Natural killer cell (primary cell): ENCODE measurements at regions not wholly inside any gene's neighbourhood (a gene's known extent, or its start where the extent isn't known, plus 50 kb on each side); places are given as distances from the start of the nearest gene placed in this dataset.

Experiments used
- ATAC-seq, 3 donors: fragments of 150-1000 bp in 2 of 3; fragments of 200-7000 bp in 1 of 3; cut with Tn5 transposase; 1 replicate in 1 of 3; 2 replicates in 2 of 3; pipeline ENCODE4 v1.10.0; 2021; ENCODE audit warnings: mild to moderate bottlenecking in 2 of 3, moderate library complexity in 2 of 3
- DNase-seq, 2 donors: peaks; one replicate each; pipeline versions ENCODE4 v3.0.0 to v3.0.0-alpha.2; 2013 to 2021; ENCODE audit warnings: mixed read lengths in 1 of 2
- H3K27ac ChIP-seq: one replicate; pipeline ENCODE4 v1.5.1; 2013; ENCODE audit warnings: mild to moderate bottlenecking, low read length
- H3K27me3 ChIP-seq: one replicate; pipeline ENCODE4 v1.6.1; 2013; ENCODE audit warnings: low read length; ENCODE audit not compliant: control insufficient read depth, insufficient read depth
- H3K36me3 ChIP-seq: one replicate; pipeline ENCODE4 v1.6.1; 2013; ENCODE audit warnings: low read length; ENCODE audit not compliant: control insufficient read depth, insufficient read depth
- H3K4me1 ChIP-seq: one replicate; pipeline ENCODE4 v1.6.1; 2013; ENCODE audit warnings: low read length; ENCODE audit not compliant: control insufficient read depth, insufficient read depth
- H3K4me3 ChIP-seq: one replicate; pipeline ENCODE4 v1.5.1; 2013; ENCODE audit warnings: low read length
- H3K9me3 ChIP-seq: one replicate; pipeline ENCODE4 v1.6.1; 2013; ENCODE audit warnings: low read length; ENCODE audit not compliant: control insufficient read depth, insufficient read depth
- H3K27ac Mint-ChIP-seq, 2 donors: one replicate each; pipeline ENCODE4 v1.8.0; 2022; ENCODE audit warnings: mild to moderate bottlenecking in 2 of 2, mixed read lengths in 2 of 2, moderate library complexity in 1 of 2
- H3K27me3 Mint-ChIP-seq, 2 donors: one replicate each; pipeline ENCODE4 v1.8.0; 2022; ENCODE audit warnings: low read depth in 2 of 2, mixed read lengths in 2 of 2
- H3K36me3 Mint-ChIP-seq: one replicate; pipeline ENCODE4 v1.8.0; 2022; ENCODE audit warnings: mixed read lengths
- H3K4me1 Mint-ChIP-seq, 2 donors: one replicate each; pipeline ENCODE4 v1.8.0; 2022; ENCODE audit warnings: mixed read lengths in 2 of 2
- H3K4me3 Mint-ChIP-seq: one replicate; pipeline ENCODE4 v1.8.0; 2022; ENCODE audit warnings: mild to moderate bottlenecking, moderate library complexity, mixed read lengths
- H3K9me3 Mint-ChIP-seq, 2 donors: one replicate each; pipeline ENCODE4 v1.8.0; 2022; ENCODE audit warnings: mixed read lengths in 2 of 2
- WGBS: methylation state at CpG from one replicate; pipeline ENCODE4 v1.1.7; 2013; ENCODE audit warnings: missing lambda C conversion rate; ENCODE audit not compliant: insufficient coverage; 5-methylcytosine and 5-hydroxymethylcytosine counted together
- intact Hi-C: fragments of 100-400 bp; cut with micrococcal nuclease; formaldehyde crosslinking; loops from one replicate; pipeline ENCODE4 v1.14.2; 2022
- TF ChIP-seq, protein P1 (sequence below): fragments of 200-600 bp; IDR thresholded peaks from one replicate; pipeline ENCODE4 v1.8.0; 2022; ENCODE audit warnings: antibody characterized with exemption

DNA sequence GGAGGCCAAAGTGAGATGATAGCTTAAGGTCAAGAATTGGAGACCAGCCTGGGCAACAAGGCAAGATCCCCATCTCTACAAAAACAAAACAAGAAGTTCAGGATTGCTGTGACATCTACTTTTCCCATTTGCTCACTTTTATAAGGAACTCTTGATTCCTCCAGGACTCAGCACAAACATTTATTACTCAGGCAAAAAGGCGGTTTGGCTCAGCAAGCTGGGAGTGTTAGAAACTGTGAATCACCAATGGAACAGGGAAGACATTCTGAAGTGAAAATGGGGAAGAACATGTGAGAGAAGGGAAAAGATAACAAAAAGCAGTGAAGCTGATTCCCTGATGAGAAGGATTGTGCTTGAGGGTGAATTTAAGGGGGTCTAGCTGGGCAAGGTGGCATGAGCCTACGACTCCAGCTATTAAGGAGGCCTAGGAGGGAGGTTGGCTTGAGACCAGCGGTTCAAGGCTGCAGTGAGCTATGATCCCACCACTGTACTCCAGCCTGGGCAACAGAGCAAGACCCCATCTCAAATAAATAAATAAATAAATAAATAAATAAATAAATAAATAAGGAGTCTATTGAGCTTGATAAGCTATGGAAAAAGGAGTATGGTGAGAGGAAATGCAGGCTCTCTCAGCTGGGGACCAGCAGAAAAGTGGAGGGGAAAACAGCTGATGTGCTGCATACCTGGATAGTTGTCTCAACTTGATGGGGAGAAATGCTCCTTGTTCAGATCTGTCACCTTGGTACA lies 65.4 kb upstream of the HDDC2 start:
- H3K4me3 Mint-ChIP-seq, result no peak overlapping the region
- ATAC-seq (no peak), DNase-seq (no peak)
- intact Hi-C loops, result no loop called here
- H3K27me3 Mint-ChIP-seq, result peaks cover 44 to 52% of the 10 kb centered on the region in 2 donors
- Histone ChIP-seq H3K27ac (no peak overlapping the region), H3K36me3 (no peaks in the 10 kb centered on the region), H3K27me3 (peaks cover 19% of the 10 kb centered on the region), H3K4me1 (peaks cover 9% of the 10 kb centered on the region), H3K9me3 (no peaks in the 10 kb centered on the region), H3K4me3 (no peak overlapping the region)
- TF ChIP-seq, protein P1, sequence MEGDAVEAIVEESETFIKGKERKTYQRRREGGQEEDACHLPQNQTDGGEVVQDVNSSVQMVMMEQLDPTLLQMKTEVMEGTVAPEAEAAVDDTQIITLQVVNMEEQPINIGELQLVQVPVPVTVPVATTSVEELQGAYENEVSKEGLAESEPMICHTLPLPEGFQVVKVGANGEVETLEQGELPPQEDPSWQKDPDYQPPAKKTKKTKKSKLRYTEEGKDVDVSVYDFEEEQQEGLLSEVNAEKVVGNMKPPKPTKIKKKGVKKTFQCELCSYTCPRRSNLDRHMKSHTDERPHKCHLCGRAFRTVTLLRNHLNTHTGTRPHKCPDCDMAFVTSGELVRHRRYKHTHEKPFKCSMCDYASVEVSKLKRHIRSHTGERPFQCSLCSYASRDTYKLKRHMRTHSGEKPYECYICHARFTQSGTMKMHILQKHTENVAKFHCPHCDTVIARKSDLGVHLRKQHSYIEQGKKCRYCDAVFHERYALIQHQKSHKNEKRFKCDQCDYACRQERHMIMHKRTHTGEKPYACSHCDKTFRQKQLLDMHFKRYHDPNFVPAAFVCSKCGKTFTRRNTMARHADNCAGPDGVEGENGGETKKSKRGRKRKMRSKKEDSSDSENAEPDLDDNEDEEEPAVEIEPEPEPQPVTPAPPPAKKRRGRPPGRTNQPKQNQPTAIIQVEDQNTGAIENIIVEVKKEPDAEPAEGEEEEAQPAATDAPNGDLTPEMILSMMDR, result no peak
- peaks cover 8% of the 10 kb centered on the region for H3K36me3 Mint-ChIP-seq
- peaks cover 0 to 4% of the 10 kb centered on the region in 2 donors for H3K4me1 Mint-ChIP-seq
- WGBS, result 92% methylated on average over 2 of the region's 3 CpGs
- no peak overlapping the region for H3K27ac Mint-ChIP-seq
- H3K9me3 Mint-ChIP-seq, result no peaks in the 10 kb centered on the region

DNA sequence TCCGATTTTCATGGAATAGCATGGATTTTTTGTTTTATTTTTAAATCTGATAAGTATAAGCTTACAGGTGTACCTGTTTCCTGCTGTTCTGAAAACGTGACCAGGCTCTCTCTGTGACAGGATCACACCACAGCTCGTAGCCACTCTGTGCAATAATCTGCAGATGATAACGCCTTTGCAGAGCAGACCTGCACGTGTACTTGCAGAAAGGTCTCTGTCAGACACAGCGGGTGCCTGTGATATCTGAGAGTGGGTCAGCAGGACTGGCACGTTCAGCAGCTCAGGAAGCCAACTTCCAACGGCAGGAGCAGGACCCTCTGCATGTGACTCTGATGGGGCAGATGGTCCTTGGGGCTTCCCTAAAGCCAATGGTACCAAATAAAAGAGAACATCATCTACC lies 68.6 kb upstream of the HDDC2 start:
- Mint-ChIP-seq H3K4me1 (no peaks in the 10 kb centered on the region), H3K27me3 (peaks cover 31 to 41% of the 10 kb centered on the region in 2 donors), H3K27ac (no peak overlapping the region), H3K36me3 (no peaks in the 10 kb centered on the region), H3K9me3 (no peaks in the 10 kb centered on the region), H3K4me3 (no peak overlapping the region)
- TF ChIP-seq, protein P1, result no peak
- Histone ChIP-seq H3K9me3 (no peaks in the 10 kb centered on the region), H3K27me3 (peaks cover 2% of the 10 kb centered on the region), H3K4me1 (no peaks in the 10 kb centered on the region), H3K36me3 (no peaks in the 10 kb centered on the region), H3K27ac (no peak overlapping the region), H3K4me3 (no peak overlapping the region)
- ATAC-seq (no peak), DNase-seq (no peak)
- 77% methylated on average over 8 of the region's 8 CpGs for WGBS
- intact Hi-C loops, result no loop called here

DNA sequence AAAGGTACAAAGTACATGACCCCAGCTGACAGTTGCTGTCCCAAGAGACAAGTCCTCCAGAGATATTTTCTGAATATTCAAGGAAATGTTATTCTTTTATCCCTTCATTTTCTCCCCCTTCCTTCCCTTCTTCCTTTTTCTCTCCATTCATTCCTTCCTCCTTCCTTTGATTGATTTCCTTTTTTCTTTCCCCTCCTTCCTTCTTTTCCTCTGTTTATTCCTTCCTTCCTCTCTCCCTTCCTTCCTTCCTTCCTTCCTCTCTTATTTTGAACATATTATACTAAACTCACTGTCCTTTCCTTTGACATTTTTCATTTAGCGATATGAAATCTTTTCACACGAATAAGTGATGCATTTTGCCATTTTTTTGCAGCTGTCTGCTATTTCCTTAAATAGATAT lies 73.2 kb upstream of the HDDC2 start:
- H3K4me3 ChIP-seq, result no peak overlapping the region
- H3K9me3 Mint-ChIP-seq, result no peaks in the 10 kb centered on the region
- H3K4me3 Mint-ChIP-seq, result no peak overlapping the region
- H3K36me3 ChIP-seq, result no peaks in the 10 kb centered on the region
- peaks cover 6% of the 10 kb centered on the region for H3K27me3 ChIP-seq
- TF ChIP-seq, protein P1, result no peak
- peaks cover 13 to 27% of the 10 kb centered on the region in 2 donors for H3K27me3 Mint-ChIP-seq
- DNase-seq, result no peak
- H3K4me1 ChIP-seq, result no peaks in the 10 kb centered on the region
- no peak for ATAC-seq
- WGBS, result no CpG with 5 or more reads among the region's 2 CpGs
- no peaks in the 10 kb centered on the region for H3K4me1 Mint-ChIP-seq
- intact Hi-C loops, result no loop called here
- no peaks in the 10 kb centered on the region for H3K9me3 ChIP-seq
- no peak overlapping the region for H3K27ac Mint-ChIP-seq
- no peak overlapping the region for H3K27ac ChIP-seq
- H3K36me3 Mint-ChIP-seq, result no peaks in the 10 kb centered on the region

DNA sequence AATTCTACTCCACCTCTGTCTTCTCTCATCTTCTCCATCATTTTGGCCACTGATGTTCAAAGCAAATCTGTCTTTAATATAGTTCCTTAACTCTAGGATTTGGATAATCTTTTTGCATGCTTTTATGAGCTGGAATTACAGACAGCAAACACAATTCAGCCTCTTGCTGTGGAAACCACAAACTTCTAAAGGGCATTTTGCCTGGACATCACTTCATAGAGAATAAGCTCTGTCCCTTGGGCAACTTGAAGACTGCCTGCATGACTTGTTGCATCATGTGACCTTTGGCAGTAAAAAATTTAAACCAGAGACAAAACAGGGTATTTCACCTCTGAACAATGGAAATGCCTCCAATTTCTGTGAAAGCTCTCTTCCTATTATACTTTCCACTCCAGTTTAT lies 74.1 kb upstream of the HDDC2 start:
- Mint-ChIP-seq H3K27me3 (peaks cover 15 to 27% of the 10 kb centered on the region in 2 donors), H3K36me3 (no peaks in the 10 kb centered on the region), H3K4me3 (no peak overlapping the region), H3K9me3 (no peaks in the 10 kb centered on the region), H3K27ac (no peak overlapping the region), H3K4me1 (no peaks in the 10 kb centered on the region)
- Histone ChIP-seq H3K27me3 (peaks cover 6% of the 10 kb centered on the region), H3K4me3 (no peak overlapping the region), H3K36me3 (no peaks in the 10 kb centered on the region), H3K9me3 (no peaks in the 10 kb centered on the region), H3K4me1 (no peaks in the 10 kb centered on the region), H3K27ac (no peak overlapping the region)
- no peak for DNase-seq
- intact Hi-C loops, result no loop called here
- TF ChIP-seq, protein P1, result no peak
- no peak for ATAC-seq
